Endothelial cell of umbilical vein (primary cell): ENCODE measurements at regions not wholly inside any gene's neighbourhood (a gene's known extent, or its start where the extent isn't known, plus 50 kb on each side); places are given as distances from the start of the nearest gene placed in this dataset.

Experiments used
- CTCF ChIP-seq, 2 donors: IDR thresholded peaks; 1 replicate in 1 of 2; 2 replicates in 1 of 2; pipeline ENCODE4 v1.5.1; 2011; ENCODE audit warnings: low read length in 2 of 2, mild to moderate bottlenecking in 2 of 2, moderate library complexity in 2 of 2, control low read depth in 1 of 2, inconsistent platforms in 1 of 2, low read depth in 1 of 2; ENCODE audit not compliant: insufficient read depth in 1 of 2; ENCODE audit errors: extremely low read depth in 1 of 2
- EZH2 ChIP-seq: IDR thresholded peaks from 2 replicates; pipeline ENCODE4 v1.6.1; 2012; ENCODE audit warnings: borderline replicate concordance, low read depth, mild to moderate bottlenecking, moderate library complexity, low read length, inconsistent platforms; ENCODE audit not compliant: severe bottlenecking
- MYC ChIP-seq: IDR thresholded peaks from one replicate; pipeline ENCODE4 v1.6.1; 2011; ENCODE audit warnings: mild to moderate bottlenecking, low read depth, low read length
- POLR2AphosphoS5 ChIP-seq: IDR thresholded peaks from 2 replicates; pipeline ENCODE4 v1.6.1; 2012; ENCODE audit warnings: low read depth, mild to moderate bottlenecking, control low read depth, low read length, moderate library complexity; ENCODE audit not compliant: insufficient read depth
- TF ChIP-seq, protein P1 (sequence below): IDR thresholded peaks from 2 replicates; pipeline ENCODE4 v1.6.1; 2011; ENCODE audit not compliant: insufficient read depth, insufficient read length

DNA sequence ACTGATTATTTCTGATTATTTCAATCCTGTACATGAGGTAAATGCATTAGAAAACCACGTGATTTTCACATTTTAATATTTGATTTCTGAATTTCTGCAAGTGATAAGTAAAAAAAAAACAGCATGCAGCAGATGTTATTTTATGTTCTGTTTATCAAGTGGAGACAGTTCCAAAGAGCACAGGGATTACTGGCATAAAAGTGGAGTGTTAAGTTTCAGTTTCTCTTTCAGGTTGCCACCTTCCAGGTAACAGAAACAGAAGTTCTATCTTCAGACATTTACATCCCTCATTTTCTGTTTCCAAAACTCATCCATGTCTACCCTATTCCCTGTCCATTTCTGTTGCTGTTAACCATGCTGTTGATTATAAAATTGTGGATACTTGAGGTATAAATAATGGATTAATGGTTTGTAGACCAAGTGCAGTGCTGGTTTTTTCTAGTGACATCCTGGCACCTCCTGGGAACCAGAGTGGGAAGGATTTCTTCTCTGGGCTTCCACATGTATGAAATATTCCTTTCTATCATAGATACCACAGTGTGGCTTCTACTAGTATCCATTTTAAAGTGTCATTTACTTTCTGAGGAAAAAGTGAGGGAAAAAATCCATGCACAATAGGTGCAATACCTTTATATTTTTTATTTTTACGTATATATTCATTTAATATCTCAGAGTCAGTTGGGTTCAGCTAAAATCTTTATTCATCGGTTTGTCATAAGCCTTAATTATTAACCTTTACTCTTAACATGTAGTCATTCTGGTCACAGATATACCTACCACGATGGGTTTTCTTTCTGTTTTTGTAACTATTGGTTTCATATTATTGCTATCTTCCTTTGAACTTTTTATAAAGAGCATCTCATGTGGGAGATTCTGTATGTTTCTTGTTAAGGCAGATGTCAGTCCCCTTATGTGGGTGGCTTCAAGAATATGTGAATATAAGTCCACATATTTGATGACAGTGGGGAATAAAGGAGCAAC lies 1010.0 kb downstream of the SQOR start:
- no peak for TF ChIP-seq MYC
- no peak for TF ChIP-seq CTCF (IDR thresholded peaks at IDR 0.05; ENCODE audit: extremely low read depth in 1 of 2, insufficient read depth in 1 of 2, low read depth in 1 of 2, low read length in 2 of 2)
- TF ChIP-seq EZH2, result no peak
- TF ChIP-seq, protein P1, sequence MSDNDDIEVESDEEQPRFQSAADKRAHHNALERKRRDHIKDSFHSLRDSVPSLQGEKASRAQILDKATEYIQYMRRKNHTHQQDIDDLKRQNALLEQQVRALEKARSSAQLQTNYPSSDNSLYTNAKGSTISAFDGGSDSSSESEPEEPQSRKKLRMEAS, result no peak
- no peak for TF ChIP-seq POLR2AphosphoS5
